GM12864 (cell line): ENCODE measurements at regions not wholly inside any gene's neighbourhood (a gene's known extent, or its start where the extent isn't known, plus 50 kb on each side); places are given as distances from the start of the nearest gene placed in this dataset.

ENCODE experiments used
- DNase-seq: peaks from one replicate; pipeline ENCODE4 v3.0.0-alpha.2; 2011; ENCODE audit warnings: low read depth
- H3K4me3 ChIP-seq: 2 replicates; pipeline ENCODE4 v1.5.1; 2011; ENCODE audit warnings: mild to moderate bottlenecking, low read depth, low read length, control low read depth
- CTCF ChIP-seq: IDR thresholded peaks from 2 replicates; pipeline ENCODE4 v1.5.1; 2011; ENCODE audit warnings: low read depth, mild to moderate bottlenecking, moderate library complexity, low read length, control low read depth, inconsistent platforms; ENCODE audit errors: missing control alignments

DNA sequence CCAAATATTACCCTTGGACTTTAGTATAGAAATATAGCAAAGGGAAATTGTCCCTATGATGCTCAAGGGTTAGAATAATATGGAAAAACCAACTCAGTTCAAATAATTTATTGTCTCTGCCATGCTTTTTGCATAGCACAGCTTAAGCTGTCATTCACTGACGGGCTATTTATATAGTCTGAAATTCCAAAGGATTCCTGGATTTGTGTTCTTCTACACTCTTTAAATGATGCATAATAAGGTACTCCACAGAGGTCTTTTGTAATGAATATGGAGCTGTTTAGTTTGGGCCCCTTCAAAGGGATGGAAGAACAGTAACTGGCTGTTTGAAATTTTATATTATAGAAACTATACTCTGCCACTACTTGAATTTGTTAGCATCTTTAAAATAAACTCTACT lies 276.6 kb upstream of the FERD3L start:
- H3K4me3 ChIP-seq, result no peak overlapping the region
- DNase-seq, result no peak
- no peak for TF ChIP-seq CTCF

DNA sequence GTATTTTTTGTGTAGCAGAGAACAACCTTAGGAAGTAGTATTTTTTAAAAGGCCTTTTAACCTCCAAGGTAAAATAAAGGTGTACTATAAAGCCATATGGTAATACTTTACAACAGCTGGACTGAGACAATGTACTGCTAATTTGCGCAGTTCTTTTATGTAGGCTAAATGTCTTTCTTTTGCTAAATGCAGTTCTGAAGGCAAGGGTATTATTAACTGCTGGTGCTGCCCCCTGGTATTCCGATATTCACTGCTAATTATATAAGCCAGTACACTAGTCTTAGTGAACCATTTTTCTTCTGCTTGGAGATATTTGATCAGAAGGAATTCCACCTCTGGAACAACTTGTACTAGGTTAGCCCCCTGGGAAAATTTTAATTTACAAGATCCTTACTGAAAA lies 272.0 kb upstream of the FERD3L start:
- no peak overlapping the region for H3K4me3 ChIP-seq
- no peak for TF ChIP-seq CTCF
- no peak for DNase-seq

- TF ChIP-seq CTCF, result no peak
- DNase-seq, result no peak
- no peak overlapping the region for H3K4me3 ChIP-seq
Measured at GRCh38 chr7:19415123-19415522, 269.9 kb upstream of the FERD3L start.

DNA sequence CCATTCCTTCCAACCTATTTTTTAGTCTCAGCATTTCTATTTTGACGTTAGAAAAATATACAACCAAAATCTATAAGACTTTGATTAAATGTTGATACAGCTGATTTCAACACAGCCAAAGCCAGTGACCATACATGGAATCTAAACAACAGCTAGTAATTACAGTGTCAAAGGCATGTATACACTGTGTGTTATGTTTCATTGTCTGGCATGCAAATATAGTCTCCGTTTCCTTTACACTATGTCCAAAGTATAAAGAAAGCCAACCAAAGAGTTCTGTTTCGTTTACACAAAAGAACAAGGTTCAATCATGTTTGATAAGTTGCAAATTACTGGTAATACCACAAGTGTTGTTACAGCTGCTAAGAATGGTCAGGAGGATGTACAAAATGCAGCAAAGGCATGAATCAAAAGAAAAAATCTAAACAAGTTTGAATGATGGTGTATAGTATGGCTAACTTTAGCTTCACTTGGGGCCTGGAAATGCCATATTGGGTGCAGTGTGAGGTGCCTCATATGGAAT lies 268.3 kb upstream of the FERD3L start:
- no peak for TF ChIP-seq CTCF
- H3K4me3 ChIP-seq, result no peak overlapping the region
- DNase-seq, result no peak

GRCh38 chr7:19410691-19411090 lies 265.5 kb upstream of the FERD3L start:
- TF ChIP-seq CTCF, result no peak
- H3K4me3 ChIP-seq, result no peak overlapping the region
- DNase-seq, result no peak

DNA sequence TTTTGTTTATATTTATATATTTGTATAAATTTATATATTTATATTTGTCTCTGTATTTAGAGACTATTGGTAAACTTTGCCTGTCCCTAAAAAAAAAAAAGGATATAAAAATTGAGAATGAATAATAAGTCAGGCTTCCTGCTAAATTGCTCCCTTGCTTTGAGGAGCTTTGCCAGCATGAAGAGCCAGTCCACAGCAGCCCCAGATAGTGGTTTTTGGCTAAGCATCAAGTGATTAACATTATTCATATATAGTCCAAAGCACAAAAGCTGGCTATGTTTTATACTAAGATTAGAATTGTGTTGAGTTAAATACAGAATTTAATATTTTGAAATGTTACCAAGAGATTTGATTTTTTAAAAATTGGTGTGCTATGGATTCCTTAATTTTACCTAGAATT lies 264.9 kb upstream of the FERD3L start:
- DNase-seq, result no peak
- no peak overlapping the region for H3K4me3 ChIP-seq
- TF ChIP-seq CTCF, result no peak

DNA sequence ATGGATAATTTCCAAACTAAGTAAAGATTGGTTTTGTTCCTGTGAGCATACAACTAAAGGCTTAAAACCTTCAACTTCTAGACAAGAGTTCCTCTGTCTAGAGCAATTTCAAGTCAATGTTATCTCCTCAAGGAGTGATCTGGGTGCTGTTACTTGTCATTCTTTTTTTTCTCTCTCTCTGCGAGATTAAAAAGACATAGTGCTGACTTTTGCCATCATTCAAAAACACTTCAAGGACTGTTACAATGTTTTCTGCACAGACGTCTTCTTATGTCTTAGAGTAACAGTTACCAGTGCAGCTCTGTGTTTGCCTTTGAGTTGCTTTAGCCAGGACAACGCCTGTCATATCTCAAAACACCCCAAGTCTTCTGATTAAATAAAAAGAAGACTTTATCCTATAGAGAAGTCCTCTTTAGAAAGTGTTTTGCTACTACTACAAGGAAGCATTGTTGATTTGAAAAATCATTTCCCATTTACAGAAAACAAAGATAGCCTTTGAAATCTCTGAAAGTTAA lies 263.5 kb upstream of the FERD3L start:
- TF ChIP-seq CTCF, result no peak
- DNase-seq, result no peak
- H3K4me3 ChIP-seq, result no peak overlapping the region
